ENCODE measurements at regions not wholly inside any gene's neighbourhood (a gene's known extent, or its start where the extent isn't known, plus 50 kb on each side); places are given as distances from the start of the nearest gene placed in this dataset.
"Not testable (repeated sequence)": the region's sequence is repeated elsewhere in the genome, so short reads cannot be mapped to it uniquely, and the experiment has no call there.

DNA sequence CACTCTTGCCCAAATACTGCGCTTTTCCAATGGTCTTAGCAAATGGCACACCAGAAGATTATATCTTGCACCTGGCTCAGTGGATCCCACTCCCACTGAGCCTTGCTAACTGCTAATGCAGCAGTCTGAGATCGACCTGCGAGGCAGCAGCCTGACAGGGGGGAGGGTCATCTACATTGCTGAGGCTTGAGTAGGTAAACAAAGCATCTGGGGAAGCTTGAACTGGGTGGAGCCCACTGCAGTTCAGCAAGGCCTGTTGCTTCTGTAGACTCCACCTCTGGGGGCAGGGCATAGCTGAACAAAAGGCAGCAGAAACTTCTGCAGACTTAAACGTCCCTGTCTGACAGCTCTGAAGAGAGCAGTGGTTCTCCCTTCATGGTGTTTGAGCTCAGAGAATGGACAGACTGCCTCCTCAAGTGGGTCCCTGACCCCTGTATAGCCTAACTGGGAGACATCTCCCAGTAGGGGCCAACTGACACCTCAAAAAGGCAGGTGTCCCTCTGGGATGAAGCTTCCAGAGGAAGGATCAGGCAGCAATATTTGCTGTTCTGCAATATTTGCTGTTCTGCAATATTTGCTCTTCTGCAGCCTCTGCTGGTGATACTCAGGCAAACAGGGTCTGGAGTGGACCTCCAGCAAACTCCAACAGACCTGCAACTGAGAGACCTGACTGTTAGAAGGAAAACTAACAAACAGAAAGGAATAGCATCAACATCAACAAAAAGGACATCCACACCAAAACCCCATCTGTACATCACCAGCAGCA, 93.0 kb upstream of the MEGF10 start:
- TF ChIP-seq CTCF, POLR2A, EP300, POLR2AphosphoS5 (IDR thresholded peaks at IDR 0.05): not testable (repeated sequence)

All from upper lobe of left lung (tissue), 4 donors.